DOHH2 (cell line): ENCODE measurements at regions not wholly inside any gene's neighbourhood (a gene's known extent, or its start where the extent isn't known, plus 50 kb on each side); places are given as distances from the start of the nearest gene placed in this dataset.

Experiments used
- H3F3A ChIP-seq: fragments of 200-600 bp; sonication (generic), shearing (Covaris generic); 2 replicates; pipeline ENCODE4 v1.6.0; 2016; ENCODE audit warnings: antibody characterized with exemption, mild to moderate bottlenecking; ENCODE audit not compliant: control insufficient read depth, insufficient read depth
- H3K27ac ChIP-seq: fragments of 200-600 bp; sonication (generic); 2 replicates; pipeline ENCODE4 v1.5.1; 2014; ENCODE audit warnings: low read depth, mild to moderate bottlenecking, low read length, moderate library complexity
- H3K27me3 ChIP-seq: fragments of 200-600 bp; sonication (generic); 2 replicates; pipeline ENCODE4 v1.6.1; 2014; ENCODE audit warnings: mild to moderate bottlenecking, low read length, mixed read lengths; ENCODE audit not compliant: control insufficient read depth
- H3K36me3 ChIP-seq: fragments of 200-600 bp; sonication (generic); 2 replicates; pipeline ENCODE4 v1.6.1; 2014; ENCODE audit warnings: mild to moderate bottlenecking, low read length, moderate library complexity, mixed read lengths; ENCODE audit not compliant: control insufficient read depth
- H3K4me1 ChIP-seq: fragments of 200-600 bp; sonication (generic); 2 replicates; pipeline ENCODE4 v1.6.1; 2014; ENCODE audit warnings: mild to moderate bottlenecking, low read length, mixed read lengths; ENCODE audit not compliant: control insufficient read depth
- H3K4me2 ChIP-seq: fragments of 200-600 bp; sonication (generic); 2 replicates; pipeline ENCODE4 v1.6.0; 2014; ENCODE audit warnings: mild to moderate bottlenecking, low read length, moderate library complexity
- H3K4me3 ChIP-seq: fragments of 200-600 bp; sonication (generic); 2 replicates; pipeline ENCODE4 v1.5.1; 2014; ENCODE audit warnings: mild to moderate bottlenecking, low read length, mixed read lengths
- H3K79me2 ChIP-seq: fragments of 200-600 bp; sonication (generic); 2 replicates; pipeline ENCODE4 v1.6.1; 2014; ENCODE audit warnings: mild to moderate bottlenecking, low read length, mixed read lengths; ENCODE audit not compliant: control insufficient read depth
- H3K9me2 ChIP-seq: fragments of 200-600 bp; sonication (generic); replicated peaks from 2 replicates; pipeline ENCODE4 v1.6.1; 2014; ENCODE audit warnings: mild to moderate bottlenecking, low read length, mixed read lengths; ENCODE audit not compliant: control insufficient read depth
- H3K9me3 ChIP-seq: fragments of 200-600 bp; sonication (generic); 2 replicates; pipeline ENCODE4 v1.6.1; 2014; ENCODE audit warnings: antibody characterized with exemption, low read length, mixed read lengths; ENCODE audit not compliant: control insufficient read depth, insufficient read depth
- H4K20me1 ChIP-seq: fragments of 200-600 bp; sonication (generic); 2 replicates; pipeline ENCODE4 v1.6.0; 2014; ENCODE audit warnings: low read depth, mild to moderate bottlenecking, antibody characterized with exemption, low read length, moderate library complexity; ENCODE audit not compliant: control insufficient read depth, insufficient read depth
- EZH2phosphoT487 ChIP-seq: fragments of 200-600 bp; sonication (generic); IDR thresholded peaks from 2 replicates; pipeline ENCODE4 v1.6.1; 2017; ENCODE audit warnings: borderline replicate concordance, mild to moderate bottlenecking, antibody characterized with exemption, low read length, moderate library complexity, mixed read lengths
- TF ChIP-seq, protein P1 (sequence below): fragments of 200-600 bp; sonication (generic); IDR thresholded peaks from one replicate; pipeline ENCODE4 v1.5.1; 2014; ENCODE audit warnings: antibody characterized with exemption, mild to moderate bottlenecking, low read depth, low read length; ENCODE audit not compliant: poor library complexity, severe bottlenecking

DNA sequence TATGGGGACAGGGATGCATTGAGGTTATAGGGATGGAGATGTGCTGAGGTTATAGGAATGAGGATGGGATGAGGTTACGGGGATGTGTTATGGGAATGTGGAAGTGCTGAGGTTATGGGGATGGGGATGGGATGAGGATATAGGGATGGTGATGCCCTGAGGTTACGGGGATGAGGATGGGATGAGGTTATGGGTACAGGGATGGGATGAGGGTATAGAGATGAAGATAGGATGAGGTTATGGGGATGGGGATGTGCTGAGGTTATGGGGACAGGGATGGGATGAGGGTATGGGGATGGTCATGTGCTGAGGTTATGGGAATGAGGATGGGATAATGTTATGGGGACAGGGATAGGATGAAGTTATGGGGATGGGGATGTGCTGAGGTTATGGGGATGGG lies 542.8 kb downstream of the CDH26 start:
- TF ChIP-seq, protein P1, sequence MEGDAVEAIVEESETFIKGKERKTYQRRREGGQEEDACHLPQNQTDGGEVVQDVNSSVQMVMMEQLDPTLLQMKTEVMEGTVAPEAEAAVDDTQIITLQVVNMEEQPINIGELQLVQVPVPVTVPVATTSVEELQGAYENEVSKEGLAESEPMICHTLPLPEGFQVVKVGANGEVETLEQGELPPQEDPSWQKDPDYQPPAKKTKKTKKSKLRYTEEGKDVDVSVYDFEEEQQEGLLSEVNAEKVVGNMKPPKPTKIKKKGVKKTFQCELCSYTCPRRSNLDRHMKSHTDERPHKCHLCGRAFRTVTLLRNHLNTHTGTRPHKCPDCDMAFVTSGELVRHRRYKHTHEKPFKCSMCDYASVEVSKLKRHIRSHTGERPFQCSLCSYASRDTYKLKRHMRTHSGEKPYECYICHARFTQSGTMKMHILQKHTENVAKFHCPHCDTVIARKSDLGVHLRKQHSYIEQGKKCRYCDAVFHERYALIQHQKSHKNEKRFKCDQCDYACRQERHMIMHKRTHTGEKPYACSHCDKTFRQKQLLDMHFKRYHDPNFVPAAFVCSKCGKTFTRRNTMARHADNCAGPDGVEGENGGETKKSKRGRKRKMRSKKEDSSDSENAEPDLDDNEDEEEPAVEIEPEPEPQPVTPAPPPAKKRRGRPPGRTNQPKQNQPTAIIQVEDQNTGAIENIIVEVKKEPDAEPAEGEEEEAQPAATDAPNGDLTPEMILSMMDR: no peak
- no peak for TF ChIP-seq EZH2phosphoT487
- no peaks in the 10 kb centered on the region for H3K79me2 ChIP-seq
- H3K9me2 ChIP-seq: no peaks in the 10 kb centered on the region

DNA sequence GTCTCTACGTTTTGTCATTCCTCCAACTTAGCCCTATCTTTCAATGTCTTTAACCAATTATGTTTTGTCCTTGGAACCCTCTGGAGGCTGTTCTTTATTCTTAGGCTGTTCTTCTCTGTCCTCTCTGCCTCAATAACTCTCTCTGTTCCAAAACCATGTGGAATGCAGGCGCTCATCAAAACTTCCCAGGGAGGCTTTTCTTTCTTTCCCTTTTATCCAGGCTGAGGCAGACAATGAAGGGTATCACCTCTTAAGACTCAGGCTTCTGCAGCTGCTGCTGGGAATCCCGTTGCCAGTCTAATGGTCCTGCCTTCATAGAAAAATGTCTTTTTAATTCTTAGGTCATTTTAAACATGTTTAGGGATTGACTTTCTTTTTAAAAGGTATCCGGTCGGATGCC lies 544.7 kb downstream of the CDH26 start:
- Histone ChIP-seq H3K27ac (no peak overlapping the region), H4K20me1 (no peaks in the 10 kb centered on the region), H3F3A (no peaks in the 10 kb centered on the region), H3K36me3 (no peaks in the 10 kb centered on the region), H3K9me3 (no peaks in the 10 kb centered on the region), H3K79me2 (no peaks in the 10 kb centered on the region), H3K4me1 (no peaks in the 10 kb centered on the region), H3K27me3 (no peaks in the 10 kb centered on the region), H3K9me2 (no peaks in the 10 kb centered on the region), H3K4me3 (no peak overlapping the region), H3K4me2 (no peak overlapping the region)
- TF ChIP-seq EZH2phosphoT487: no peak
- TF ChIP-seq, protein P1: no peak

More for the DNA sequence above, 542.8 kb downstream of the CDH26 start:
- H4K20me1 ChIP-seq: no peaks in the 10 kb centered on the region
- no peak overlapping the region for H3K4me2 ChIP-seq
- H3K9me3 ChIP-seq: no peaks in the 10 kb centered on the region
- H3K27ac ChIP-seq: no peak overlapping the region
- H3K27me3 ChIP-seq: no peaks in the 10 kb centered on the region
- no peaks in the 10 kb centered on the region for H3K36me3 ChIP-seq
- H3K4me1 ChIP-seq: no peaks in the 10 kb centered on the region
- H3F3A ChIP-seq: no peaks in the 10 kb centered on the region
- no peak overlapping the region for H3K4me3 ChIP-seq

DNA sequence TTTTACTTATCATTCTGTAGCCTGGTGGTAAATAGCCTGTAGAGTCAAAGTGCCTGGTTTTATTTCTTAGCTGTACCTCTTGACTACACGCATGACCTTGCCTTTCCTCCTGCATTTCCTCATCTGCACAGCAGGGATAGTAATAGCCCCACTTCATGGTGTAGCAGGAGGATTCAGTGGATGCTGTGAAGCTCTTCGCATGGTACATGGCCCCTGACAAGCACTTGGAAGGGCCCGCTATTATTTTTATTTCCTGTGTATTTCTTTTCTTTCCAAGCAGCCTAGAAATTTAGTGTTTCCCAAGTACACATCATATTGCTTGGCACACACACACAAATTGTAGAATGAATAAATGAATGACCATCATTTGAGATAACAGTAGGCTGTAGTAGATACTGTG lies 547.2 kb downstream of the CDH26 start:
- Histone ChIP-seq H3K4me1 (no peaks in the 10 kb centered on the region), H3K9me2 (no peaks in the 10 kb centered on the region), H3K9me3 (no peaks in the 10 kb centered on the region), H4K20me1 (no peaks in the 10 kb centered on the region), H3K79me2 (no peaks in the 10 kb centered on the region), H3K4me2 (no peak overlapping the region), H3K4me3 (no peak overlapping the region), H3K27ac (no peak overlapping the region), H3K27me3 (no peaks in the 10 kb centered on the region), H3F3A (no peaks in the 10 kb centered on the region), H3K36me3 (no peaks in the 10 kb centered on the region)
- no peak for TF ChIP-seq EZH2phosphoT487
- TF ChIP-seq, protein P1: no peak

DNA sequence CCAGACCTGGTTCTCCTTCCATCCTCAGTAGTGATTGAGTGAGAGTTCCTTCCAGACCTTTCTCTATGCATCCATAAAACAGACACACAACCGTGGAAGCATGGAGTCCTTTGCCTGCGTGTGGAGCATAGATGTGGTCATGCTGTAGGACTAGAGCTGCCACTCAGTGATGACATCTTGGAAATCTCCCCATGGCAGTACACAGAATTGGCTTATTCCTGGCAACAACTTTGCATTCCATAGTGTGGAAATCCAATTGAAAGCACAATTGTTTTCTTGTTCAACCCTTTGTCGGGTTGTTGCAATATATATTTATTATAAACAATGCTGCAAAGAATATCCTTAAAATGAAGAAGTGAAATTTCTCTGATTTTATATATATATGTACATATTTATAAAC lies 547.8 kb downstream of the CDH26 start:
- Histone ChIP-seq H3K4me3 (no peak overlapping the region), H3F3A (no peaks in the 10 kb centered on the region), H3K9me3 (no peaks in the 10 kb centered on the region), H4K20me1 (no peaks in the 10 kb centered on the region), H3K9me2 (no peaks in the 10 kb centered on the region), H3K4me1 (no peaks in the 10 kb centered on the region), H3K79me2 (no peaks in the 10 kb centered on the region), H3K27ac (no peak overlapping the region), H3K27me3 (no peaks in the 10 kb centered on the region), H3K36me3 (no peaks in the 10 kb centered on the region), H3K4me2 (no peak overlapping the region)
- TF ChIP-seq EZH2phosphoT487: no peak
- TF ChIP-seq, protein P1: no peak
